Mammary epithelial cell (primary cell): ENCODE measurements at regions not wholly inside any gene's neighbourhood (a gene's known extent, or its start where the extent isn't known, plus 50 kb on each side); places are given as distances from the start of the nearest gene placed in this dataset.

Source experiments
- EZH2 ChIP-seq: IDR thresholded peaks from 2 replicates; pipeline ENCODE4 v1.6.1; 2012; ENCODE audit warnings: low read length, inconsistent platforms, borderline replicate concordance
- TF ChIP-seq, protein P1 (sequence below), 2 donors: IDR thresholded peaks in 1 of 2; conservative IDR thresholded peaks in 1 of 2; 2 replicates each; pipeline ENCODE4 v1.5.1; 2011 to 2012; ENCODE audit warnings: inconsistent platforms in 2 of 2, low read length in 2 of 2, mild to moderate bottlenecking in 2 of 2, control low read depth in 1 of 2, low read depth in 1 of 2; ENCODE audit not compliant: insufficient read depth in 1 of 2; ENCODE audit errors: extremely low read depth in 1 of 2

DNA sequence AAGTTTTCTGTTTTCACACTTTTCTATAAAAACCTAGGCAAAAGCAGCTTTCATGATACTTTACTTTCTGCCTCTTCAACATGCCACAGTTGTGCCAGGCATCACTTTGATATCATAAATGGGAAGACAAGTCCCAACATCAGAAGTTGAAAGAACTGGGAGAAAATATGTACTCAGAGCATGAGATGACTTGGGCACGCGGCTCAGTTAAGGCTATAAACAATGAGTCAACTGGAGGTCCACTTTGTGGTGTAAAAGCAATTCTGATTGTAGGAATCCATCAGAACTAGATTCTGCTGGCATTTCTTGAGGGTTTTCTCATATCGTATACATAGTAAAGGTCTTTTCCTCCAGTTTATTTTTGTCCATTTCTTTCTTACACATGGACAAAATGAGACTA, 109.7 kb upstream of the USP47 start:
- no peak for TF ChIP-seq EZH2
- TF ChIP-seq, protein P1, sequence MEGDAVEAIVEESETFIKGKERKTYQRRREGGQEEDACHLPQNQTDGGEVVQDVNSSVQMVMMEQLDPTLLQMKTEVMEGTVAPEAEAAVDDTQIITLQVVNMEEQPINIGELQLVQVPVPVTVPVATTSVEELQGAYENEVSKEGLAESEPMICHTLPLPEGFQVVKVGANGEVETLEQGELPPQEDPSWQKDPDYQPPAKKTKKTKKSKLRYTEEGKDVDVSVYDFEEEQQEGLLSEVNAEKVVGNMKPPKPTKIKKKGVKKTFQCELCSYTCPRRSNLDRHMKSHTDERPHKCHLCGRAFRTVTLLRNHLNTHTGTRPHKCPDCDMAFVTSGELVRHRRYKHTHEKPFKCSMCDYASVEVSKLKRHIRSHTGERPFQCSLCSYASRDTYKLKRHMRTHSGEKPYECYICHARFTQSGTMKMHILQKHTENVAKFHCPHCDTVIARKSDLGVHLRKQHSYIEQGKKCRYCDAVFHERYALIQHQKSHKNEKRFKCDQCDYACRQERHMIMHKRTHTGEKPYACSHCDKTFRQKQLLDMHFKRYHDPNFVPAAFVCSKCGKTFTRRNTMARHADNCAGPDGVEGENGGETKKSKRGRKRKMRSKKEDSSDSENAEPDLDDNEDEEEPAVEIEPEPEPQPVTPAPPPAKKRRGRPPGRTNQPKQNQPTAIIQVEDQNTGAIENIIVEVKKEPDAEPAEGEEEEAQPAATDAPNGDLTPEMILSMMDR (conservative IDR thresholded peaks at IDR 0.05 in 1 of 2, IDR thresholded peaks at IDR 0.05 in 1 of 2; ENCODE audit: extremely low read depth in 1 of 2, insufficient read depth in 1 of 2, low read depth in 1 of 2, low read length in 2 of 2), result no peak
